Middle frontal gyrus (tissue), 1 donor: ENCODE measurements at regions not wholly inside any gene's neighbourhood (a gene's known extent, or its start where the extent isn't known, plus 50 kb on each side); places are given as distances from the start of the nearest gene placed in this dataset.
A peak's percentile ranks its signal among the peaks of the same experiment; 100 is the strongest.
"Not testable (repeated sequence)": the region's sequence is repeated elsewhere in the genome, so short reads cannot be mapped to it uniquely, and the experiment has no call there.

Experiments used
- DNase-seq: peaks from one replicate; pipeline ENCODE4 v3.0.0-alpha.2; 2015; ENCODE audit warnings: low spot score; ENCODE audit errors: extremely low spot score

GRCh38 chr13:74301258-74301935, 167.2 kb upstream of the KLF12 start:
- DNase-seq, result no peak

GRCh38 chr13:74300162-74300561, 166.0 kb upstream of the KLF12 start:
- DNase-seq, result no peak

GRCh38 chr13:74299721-74300120, 165.5 kb upstream of the KLF12 start:
- no peak for DNase-seq

GRCh38 chr13:74298923-74299322, 164.7 kb upstream of the KLF12 start:
- DNase-seq, result no peak

- DNase-seq, result peak; percentile 80
Observed at GRCh38 chr13:74289861-74290773, 155.9 kb upstream of the KLF12 start.

GRCh38 chr13:74289107-74289506, 154.9 kb upstream of the KLF12 start:
- no peak for DNase-seq

- no peak for DNase-seq
Observed at GRCh38 chr13:74288361-74288911, 154.2 kb upstream of the KLF12 start.

- DNase-seq, result peak; percentile 75
Observed at GRCh38 chr13:74287724-74288169, 153.5 kb upstream of the KLF12 start.

GRCh38 chr13:74280795-74281490, 146.7 kb upstream of the KLF12 start:
- DNase-seq, result no peak

GRCh38 chr13:74280093-74280794, 146.0 kb upstream of the KLF12 start:
- no peak for DNase-seq

- DNase-seq, result no peak
Observed at GRCh38 chr13:74278901-74279300, 144.7 kb upstream of the KLF12 start.

- DNase-seq, result no peak
Observed at GRCh38 chr13:74274916-74275315, 140.7 kb upstream of the KLF12 start.

GRCh38 chr13:74273581-74273980, 139.4 kb upstream of the KLF12 start:
- DNase-seq, result no peak

GRCh38 chr13:74272826-74273225, 138.6 kb upstream of the KLF12 start:
- DNase-seq, result no peak

- DNase-seq, result no peak
Observed at GRCh38 chr13:74270018-74270417, 135.8 kb upstream of the KLF12 start.

GRCh38 chr13:74266861-74267260, 132.7 kb upstream of the KLF12 start:
- no peak for DNase-seq

- DNase-seq, result no peak
Observed at GRCh38 chr13:74266309-74266708, 132.1 kb upstream of the KLF12 start.

GRCh38 chr13:74264333-74264732, 130.1 kb upstream of the KLF12 start:
- DNase-seq, result no peak

- DNase-seq, result not testable (repeated sequence)
Observed at GRCh38 chr13:74260420-74260819, 126.2 kb upstream of the KLF12 start.

GRCh38 chr13:74259641-74260040, 125.4 kb upstream of the KLF12 start:
- DNase-seq, result no peak

GRCh38 chr13:74258961-74259360, 124.8 kb upstream of the KLF12 start:
- DNase-seq, result no peak
